Fibroblast of the aortic adventitia (primary cell): ENCODE measurements at regions not wholly inside any gene's neighbourhood (a gene's known extent, or its start where the extent isn't known, plus 50 kb on each side); places are given as distances from the start of the nearest gene placed in this dataset.

ENCODE experiments used
- DNase-seq: peaks from one replicate; pipeline ENCODE4 v3.0.0-alpha.2; 2010; ENCODE audit warnings: low read depth
- H3K4me3 ChIP-seq: 2 replicates; pipeline ENCODE4 v1.5.1; 2011; ENCODE audit warnings: low read depth, mild to moderate bottlenecking, control low read depth, low read length, moderate library complexity
- CTCF ChIP-seq: IDR thresholded peaks from 2 replicates; pipeline ENCODE4 v1.5.1; 2011; ENCODE audit warnings: mild to moderate bottlenecking, low read length, control low read depth, inconsistent platforms; ENCODE audit not compliant: insufficient read depth

GRCh38 chr11:15698855-15699254 lies 584.1 kb downstream of the INSC start:
- no peak overlapping the region for H3K4me3 ChIP-seq
- no peak for DNase-seq
- TF ChIP-seq CTCF, result no peak

- TF ChIP-seq CTCF, result no peak
- no peak overlapping the region for H3K4me3 ChIP-seq
- DNase-seq, result no peak
These were observed 585.3 kb downstream of the INSC start for GRCh38 chr11:15699978-15700377.

GRCh38 chr11:15700456-15700855 lies 585.7 kb downstream of the INSC start:
- TF ChIP-seq CTCF, result no peak
- DNase-seq, result no peak
- no peak overlapping the region for H3K4me3 ChIP-seq

- H3K4me3 ChIP-seq, result no peak overlapping the region
- DNase-seq, result no peak
- TF ChIP-seq CTCF, result no peak
These were observed 589.3 kb downstream of the INSC start for GRCh38 chr11:15704064-15704463.

GRCh38 chr11:15704556-15704955 lies 589.8 kb downstream of the INSC start:
- H3K4me3 ChIP-seq, result no peak overlapping the region
- DNase-seq, result no peak
- no peak for TF ChIP-seq CTCF

- DNase-seq, result no peak
- H3K4me3 ChIP-seq, result no peak overlapping the region
- no peak for TF ChIP-seq CTCF
These were observed 591.2 kb downstream of the INSC start for GRCh38 chr11:15705891-15706290.

- no peak for TF ChIP-seq CTCF
These were observed 592.5 kb downstream of the INSC start for GRCh38 chr11:15707194-15707593.

More at GRCh38 chr11:15707194-15707593, 592.5 kb downstream of the INSC start:
- H3K4me3 ChIP-seq, result no peak overlapping the region
- no peak for DNase-seq
